Omental fat pad (tissue), 3 donors: ENCODE measurements at regions not wholly inside any gene's neighbourhood (a gene's known extent, or its start where the extent isn't known, plus 50 kb on each side); places are given as distances from the start of the nearest gene placed in this dataset.
"Not testable (repeated sequence)": the region's sequence is repeated elsewhere in the genome, so short reads cannot be mapped to it uniquely, and the experiment has no call there.

Source experiments
- ATAC-seq: fragments of 150-250 bp; one replicate; pipeline ENCODE4 v1.9.1; 2016; ENCODE audit warnings: mild to moderate bottlenecking, moderate library complexity; ENCODE audit not compliant: low FRiP score
- DNase-seq: peaks from one replicate; pipeline ENCODE4 v3.0.0-alpha.2; 2019; ENCODE audit warnings: low spot score
- CTCF ChIP-seq, 3 donors: fragments of 450-650 bp; IDR thresholded peaks; one replicate each; pipeline ENCODE4 v1.5.1; 2016 to 2017; ENCODE audit warnings: antibody characterized with exemption in 3 of 3, mild to moderate bottlenecking in 3 of 3, moderate library complexity in 2 of 3

GRCh38 chr5:44051591-44051990, 337.6 kb downstream of the FGF10 start:
- no peak for TF ChIP-seq CTCF (IDR thresholded peaks at IDR 0.05)
- ATAC-seq (no peak), DNase-seq (no peak)

DNA sequence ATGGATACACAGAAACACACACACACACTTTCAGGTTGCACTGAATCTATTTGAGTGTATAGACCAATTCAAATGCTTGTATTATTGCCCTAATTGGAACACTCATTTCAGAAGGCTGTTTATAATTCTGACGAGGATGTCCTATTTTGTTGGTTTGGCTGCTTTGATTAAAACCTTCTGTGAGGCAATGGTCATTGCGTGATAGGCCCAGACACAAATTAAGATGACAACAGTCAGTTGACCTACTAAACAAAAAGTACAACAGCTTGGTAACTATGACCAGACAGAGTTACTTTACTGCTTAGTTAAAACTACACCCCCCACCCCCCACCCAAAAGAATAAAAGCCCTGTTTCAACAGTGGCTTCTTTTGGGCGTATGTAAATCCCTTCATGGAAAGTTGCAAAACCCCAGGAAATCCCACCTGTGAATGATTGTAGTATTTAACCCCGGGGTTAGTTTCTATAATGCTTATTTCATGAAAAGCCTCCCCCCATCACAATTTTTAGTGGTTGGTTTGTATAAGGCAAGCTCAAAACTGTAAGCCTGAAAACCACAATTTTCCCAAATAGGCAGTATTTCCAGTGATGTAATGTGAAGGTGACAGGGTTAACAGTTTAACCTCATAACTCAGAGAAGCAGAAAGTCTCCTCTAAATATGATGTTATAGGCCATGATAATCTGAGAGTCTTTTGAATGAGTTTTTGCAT, 340.8 kb downstream of the FGF10 start:
- ATAC-seq: no peak
- no peak for DNase-seq
- no peak for TF ChIP-seq CTCF (IDR thresholded peaks at IDR 0.05)

- no peak for ATAC-seq
- DNase-seq: no peak
- TF ChIP-seq CTCF (IDR thresholded peaks at IDR 0.05): no peak
These were observed 342.4 kb downstream of the FGF10 start for GRCh38 chr5:44046619-44047364.

DNA sequence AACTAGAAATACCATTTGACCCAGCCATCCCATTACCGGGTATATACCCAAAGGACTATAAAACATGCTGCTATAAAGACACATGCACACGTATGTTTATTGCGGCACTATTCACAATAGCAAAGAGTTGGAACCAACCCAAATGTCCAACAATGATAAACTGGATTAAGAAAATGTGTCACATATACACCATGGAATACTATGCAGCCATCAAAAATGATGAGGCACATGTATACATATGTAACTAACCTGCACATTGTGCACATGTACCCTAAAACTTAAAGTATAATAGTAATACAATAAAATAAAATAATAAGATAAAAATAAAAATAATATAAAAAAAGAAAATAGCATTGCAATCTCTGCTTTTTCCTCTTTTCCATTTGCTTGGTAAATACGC, 344.7 kb downstream of the FGF10 start:
- not testable (repeated sequence) for ATAC-seq, DNase-seq

DNA sequence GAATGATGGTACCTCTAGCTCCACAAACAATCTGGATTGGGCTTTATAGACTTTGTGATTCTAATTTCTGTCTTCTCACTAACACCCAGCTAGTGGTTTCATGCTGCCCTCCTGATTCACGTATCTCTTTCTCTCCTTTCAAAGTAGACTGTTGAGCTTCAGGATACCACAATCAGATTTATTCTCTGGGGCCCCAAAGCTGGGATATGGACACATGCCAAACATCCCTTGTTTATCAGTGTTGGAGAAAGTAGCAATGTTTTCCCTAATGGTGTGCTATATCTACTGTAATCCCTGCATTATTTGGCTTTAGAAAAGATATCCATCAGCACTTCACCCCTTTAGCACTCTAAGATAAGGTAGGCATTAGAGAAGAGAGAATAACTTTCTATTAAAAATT, 361.0 kb downstream of the FGF10 start:
- ATAC-seq: no peak
- no peak for TF ChIP-seq CTCF (IDR thresholded peaks at IDR 0.05)
- no peak for DNase-seq

- no peak for TF ChIP-seq CTCF (IDR thresholded peaks at IDR 0.05)
- DNase-seq (no peak), ATAC-seq (peak; percentile 6)
These were observed 366.6 kb downstream of the FGF10 start for GRCh38 chr5:44022622-44023021.

- ATAC-seq (no peak), DNase-seq (no peak)
- no peak for TF ChIP-seq CTCF (IDR thresholded peaks at IDR 0.05)
These were observed 377.7 kb downstream of the FGF10 start for GRCh38 chr5:44011518-44011917.
